K562 (cell line): ENCODE measurements at regions not wholly inside any gene's neighbourhood (a gene's known extent, or its start where the extent isn't known, plus 50 kb on each side); places are given as distances from the start of the nearest gene placed in this dataset.

ENCODE experiments used
- ARHGAP35 ChIP-seq: fragments of 450-650 bp; IDR thresholded peaks from 2 replicates; pipeline ENCODE4 v1.6.1; 2018; ENCODE audit not compliant: partially characterized antibody
- SPI1 ChIP-seq: IDR thresholded peaks from 2 replicates; pipeline ENCODE4 v1.6.1; 2011; ENCODE audit warnings: low read depth, low read length, control low read depth, borderline replicate concordance
- TAF1 ChIP-seq: IDR thresholded peaks from 2 replicates; pipeline ENCODE4 v1.6.1; 2011; ENCODE audit warnings: mild to moderate bottlenecking, low read length, moderate library complexity; ENCODE audit not compliant: insufficient read depth, control insufficient read depth, severe bottlenecking; ENCODE audit errors: extremely low read depth
- TRIM28 ChIP-seq: fragments of 450-650 bp; IDR thresholded peaks from 2 replicates; pipeline ENCODE4 v1.6.1; 2017
- ZNF143 ChIP-seq: sonication (generic); formaldehyde crosslinking; IDR thresholded peaks from 2 replicates; pipeline ENCODE4 v1.9.0; 2022; ENCODE audit warnings: mild to moderate bottlenecking, missing genetic modification reagents
- TF ChIP-seq, protein P1 (sequence below), 2 experiments: IDR thresholded peaks in 1 of 2; conservative IDR thresholded peaks in 1 of 2; 2 replicates each; pipeline ENCODE4 v1.6.1; 2016; ENCODE audit warnings: low read depth in 2 of 2, mild to moderate bottlenecking in 1 of 2, missing compliant biosample characterization in 1 of 2, missing genetic modification characterization in 1 of 2, moderate library complexity in 1 of 2

DNA sequence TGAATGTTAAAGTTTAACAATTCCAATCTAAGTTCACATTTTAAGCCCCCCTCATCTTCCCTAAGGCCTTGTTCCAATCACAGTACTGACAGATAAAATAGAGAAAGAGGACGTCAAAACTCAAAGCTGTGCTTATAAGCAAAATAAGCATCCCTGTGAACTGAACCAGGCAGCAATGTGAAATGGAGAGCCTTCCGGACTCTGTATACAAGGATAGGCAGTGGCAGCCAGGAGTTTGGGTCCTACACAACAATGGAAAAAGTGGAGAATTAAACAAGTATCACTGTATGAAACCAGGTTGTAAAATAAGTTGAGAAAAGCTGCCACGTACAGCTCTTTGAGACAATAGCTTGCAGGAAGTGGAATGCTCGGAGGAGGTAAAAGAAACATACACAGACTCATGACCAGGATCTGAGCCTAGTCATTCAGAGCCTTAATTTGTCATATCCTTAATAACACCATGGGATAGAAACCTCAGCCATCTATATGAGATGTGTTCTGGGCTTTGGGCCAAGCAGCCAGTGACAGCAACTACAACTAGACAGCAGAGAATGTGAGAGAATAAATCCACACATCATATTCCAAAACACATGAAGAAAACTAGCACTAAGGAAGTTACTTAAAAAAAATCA lies 55.2 kb upstream of the PALMD start:
- TF ChIP-seq TRIM28 (no peak), TAF1 (no peak), ARHGAP35 (no peak), SPI1 (no peak), ZNF143 (CRISPR knock-in tag) (no peak)
- TF ChIP-seq, protein P1, sequence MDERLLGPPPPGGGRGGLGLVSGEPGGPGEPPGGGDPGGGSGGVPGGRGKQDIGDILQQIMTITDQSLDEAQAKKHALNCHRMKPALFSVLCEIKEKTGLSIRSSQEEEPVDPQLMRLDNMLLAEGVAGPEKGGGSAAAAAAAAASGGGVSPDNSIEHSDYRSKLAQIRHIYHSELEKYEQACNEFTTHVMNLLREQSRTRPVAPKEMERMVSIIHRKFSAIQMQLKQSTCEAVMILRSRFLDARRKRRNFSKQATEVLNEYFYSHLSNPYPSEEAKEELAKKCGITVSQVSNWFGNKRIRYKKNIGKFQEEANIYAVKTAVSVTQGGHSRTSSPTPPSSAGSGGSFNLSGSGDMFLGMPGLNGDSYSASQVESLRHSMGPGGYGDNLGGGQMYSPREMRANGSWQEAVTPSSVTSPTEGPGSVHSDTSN (CRISPR knock-in tag; IDR thresholded peaks at IDR 0.05; ENCODE audit: low read depth) = no peak
- TF ChIP-seq, protein P1 (tag; conservative IDR thresholded peaks at IDR 0.05; ENCODE audit: low read depth) = peak; percentile 23; the same call in 1 of the 2 replicates
